ENCODE measurements at regions not wholly inside any gene's neighbourhood (a gene's known extent, or its start where the extent isn't known, plus 50 kb on each side); places are given as distances from the start of the nearest gene placed in this dataset.

- no peak overlapping the region for H3K27ac ChIP-seq
- no peaks in the 10 kb centered on the region for H3K36me3 ChIP-seq
- no peaks in the 10 kb centered on the region for H3K9me3 ChIP-seq
- H3K27me3 ChIP-seq, result no peaks in the 10 kb centered on the region
- DNase-seq (no peak), ATAC-seq (no peak)
- no peak overlapping the region for H3K4me3 ChIP-seq
- intact Hi-C loops (cut with DNase I), result no loop called here
- no peak for TF ChIP-seq CTCF (IDR thresholded peaks at IDR 0.05)
- H3K4me1 ChIP-seq, result no peaks in the 10 kb centered on the region
Measured at GRCh38 chr7:110595694-110596093, 495.2 kb upstream of the LRRN3 start.

GRCh38 chr7:110600956-110601355, 490.0 kb upstream of the LRRN3 start:
- ATAC-seq (no peak), DNase-seq (no peak)
- no peaks in the 10 kb centered on the region for H3K27me3 ChIP-seq
- H3K9me3 ChIP-seq, result no peaks in the 10 kb centered on the region
- H3K4me3 ChIP-seq, result no peak overlapping the region
- TF ChIP-seq CTCF (IDR thresholded peaks at IDR 0.05), result no peak
- intact Hi-C loops (cut with DNase I), result no loop called here
- H3K27ac ChIP-seq, result no peak overlapping the region
- H3K4me1 ChIP-seq, result no peaks in the 10 kb centered on the region
- 74% methylated on average over 5 of the region's 5 CpGs for WGBS (ENCODE audit: insufficient coverage, low coverage, low lambda C conversion rate, missing lambda C conversion rate)
- no peaks in the 10 kb centered on the region for H3K36me3 ChIP-seq

- no peak for ATAC-seq
- TF ChIP-seq CTCF (IDR thresholded peaks at IDR 0.05), result no peak
- TF ChIP-seq POLR2A (IDR thresholded peaks at IDR 0.05), result no peak
- Histone ChIP-seq H3K9me3 (no peaks in the 10 kb centered on the region), H3K27ac (no peak overlapping the region), H3K36me3 (no peaks in the 10 kb centered on the region), H3K4me1 (no peaks in the 10 kb centered on the region), H3K27me3 (no peaks in the 10 kb centered on the region), H3K4me3 (no peak overlapping the region)
- WGBS (ENCODE audit: insufficient coverage, low coverage, low lambda C conversion rate, missing lambda C conversion rate), result 38% methylated on average over 1 of the region's 1 CpG
- intact Hi-C loops (cut with DNase I), result no loop called here
- DNase-seq, result no peak
Measured at GRCh38 chr7:110601710-110602109, 489.2 kb upstream of the LRRN3 start.

- H3K4me3 ChIP-seq, result no peak overlapping the region
- H3K4me1 ChIP-seq, result no peaks in the 10 kb centered on the region
- no peak overlapping the region for H3K27ac ChIP-seq
- ATAC-seq, result no peak
- TF ChIP-seq POLR2A (IDR thresholded peaks at IDR 0.05) (no peak), CTCF (IDR thresholded peaks at IDR 0.05) (no peak)
- 59% methylated on average over 4 of the region's 4 CpGs for WGBS (ENCODE audit: insufficient coverage, low coverage, low lambda C conversion rate, missing lambda C conversion rate)
- H3K36me3 ChIP-seq, result no peaks in the 10 kb centered on the region
- H3K9me3 ChIP-seq, result no peaks in the 10 kb centered on the region
- no peak for DNase-seq
- intact Hi-C loops (cut with DNase I), result no loop called here
- no peaks in the 10 kb centered on the region for H3K27me3 ChIP-seq
Measured at GRCh38 chr7:110604206-110604605, 486.7 kb upstream of the LRRN3 start.

- H3K4me3 ChIP-seq, result no peak overlapping the region
- no peaks in the 10 kb centered on the region for H3K36me3 ChIP-seq
- no peaks in the 10 kb centered on the region for H3K9me3 ChIP-seq
- no peaks in the 10 kb centered on the region for H3K4me1 ChIP-seq
- intact Hi-C loops (cut with DNase I), result no loop called here
- no peaks in the 10 kb centered on the region for H3K27me3 ChIP-seq
- ATAC-seq, result no peak
- no peak for TF ChIP-seq CTCF (IDR thresholded peaks at IDR 0.05)
- TF ChIP-seq POLR2A (IDR thresholded peaks at IDR 0.05), result no peak
- H3K27ac ChIP-seq, result no peak overlapping the region
- no peak for DNase-seq
Measured at GRCh38 chr7:110604885-110605284, 486.0 kb upstream of the LRRN3 start.

Data from right lobe of liver (tissue), 6 donors.